ENCODE measurements at regions not wholly inside any gene's neighbourhood (a gene's known extent, or its start where the extent isn't known, plus 50 kb on each side); places are given as distances from the start of the nearest gene placed in this dataset.

DNA sequence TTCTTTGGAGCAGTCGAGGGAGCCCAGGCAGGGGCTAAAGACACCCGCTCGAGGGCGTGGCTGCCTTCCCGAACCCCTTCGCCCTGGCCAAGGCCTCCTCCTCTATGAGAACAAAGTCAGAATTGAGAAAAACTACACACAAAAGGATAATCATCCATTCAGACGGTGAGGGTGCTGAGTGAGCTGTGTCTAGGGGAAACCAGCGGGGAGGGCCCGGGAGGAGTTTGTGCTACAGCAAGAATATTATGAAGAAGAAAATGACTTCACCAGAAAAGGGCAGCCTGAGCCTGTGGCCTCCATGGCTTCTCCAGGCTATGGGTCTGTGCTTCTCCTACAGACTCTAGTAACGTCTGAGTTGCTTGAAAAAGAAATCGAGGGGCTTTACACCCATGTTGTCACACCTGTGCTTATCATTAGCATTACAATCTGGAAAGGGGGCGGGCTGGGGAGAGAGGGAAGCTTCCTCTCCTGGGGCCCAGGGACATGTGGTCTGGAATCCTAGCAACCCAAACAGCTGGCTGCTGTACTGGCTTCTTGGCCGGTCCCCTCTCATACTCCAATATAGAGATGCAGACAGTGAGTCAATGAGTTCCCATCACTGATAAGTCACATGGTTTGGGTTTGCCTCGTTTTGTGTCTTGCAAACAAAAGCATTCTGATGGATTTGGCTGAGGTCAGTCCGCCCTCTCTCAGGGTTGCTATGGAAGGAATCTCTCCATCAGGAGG lies 52.0 kb upstream of the ARL4C start:
- Histone ChIP-seq H3K9me3 (ENCODE audit: control insufficient read depth, low read depth, low read length) (no peaks in the 10 kb centered on the region), H4K91ac (ENCODE audit: insufficient read length, low read depth, low read length) (no peak overlapping the region), H4K5ac (ENCODE audit: insufficient read length, low read depth, low read length) (no peak overlapping the region), H3K14ac (ENCODE audit: insufficient read depth, low read length) (peak overlapping the region; percentile 63; the same call in 1 of the 2 replicates), H2BK5ac (ENCODE audit: insufficient read length, low read length) (no peak overlapping the region), H3K56ac (ENCODE audit: insufficient read length, low read depth, low read length) (no peak overlapping the region), H4K20me1 (ENCODE audit: control insufficient read depth, insufficient read depth, insufficient read length) (no peaks in the 10 kb centered on the region), H3K23me2 (ENCODE audit: insufficient read length, low read depth, low read length, poor library complexity, severe bottlenecking) (no peaks in the 10 kb centered on the region), H3K79me2 (ENCODE audit: insufficient read depth, low read length) (no peaks in the 10 kb centered on the region), H2AFZ (ENCODE audit: low read length) (no peak overlapping the region), H3T11ph (ENCODE audit: low read length) (no peak overlapping the region), H4K8ac (replicated peaks; ENCODE audit: insufficient read length, low read depth, low read length) (no peak overlapping the region), H2BK20ac (ENCODE audit: low read depth, low read length, poor library complexity, severe bottlenecking) (no peak overlapping the region), H3K9ac (ENCODE audit: extremely low read depth, insufficient read length, low read length) (no peak overlapping the region), H2BK12ac (ENCODE audit: insufficient read length, low read depth, low read length) (no peak overlapping the region), H3K4me2 (ENCODE audit: insufficient read depth, insufficient read length, low read length) (no peak overlapping the region), H3K79me1 (ENCODE audit: insufficient read depth, low read depth, low read length, poor library complexity, severe bottlenecking) (no peaks in the 10 kb centered on the region), H3K4ac (ENCODE audit: low read depth, low read length) (no peak overlapping the region), H2AK5ac (ENCODE audit: insufficient read length, low read length) (no peak overlapping the region), H3K27ac (ENCODE audit: insufficient read length, low read depth, low read length) (no peak overlapping the region), H3K4me1 (ENCODE audit: insufficient read depth, low read length) (peaks cover 27% of the 10 kb centered on the region), H3K18ac (ENCODE audit: insufficient read length, low read depth, low read length) (peak overlapping the region; percentile 75), H3K23ac (ENCODE audit: insufficient read length, low read depth, low read length) (no peak overlapping the region), H3K27me3 (ENCODE audit: insufficient read depth, low read length) (no peaks in the 10 kb centered on the region; the same call in 1 of the 2 replicates), H2BK15ac (ENCODE audit: low read depth, low read length) (no peak overlapping the region), H2BK120ac (ENCODE audit: low read depth, low read length, poor library complexity, severe bottlenecking) (no peak overlapping the region)
- Mint-ChIP-seq H3K4me1 (peaks cover 52 to 57% of the 10 kb centered on the region in 2 experiments), H3K36me3 (ENCODE audit: insufficient read depth in 1 of 3, low read depth in 3 of 3) (peaks cover 0 to 2% (median 0%) of the 10 kb centered on the region in 3 experiments; a peak in 2 of 7 replicates), H3K9me3 (no peaks in the 10 kb centered on the region; a peak in 2 of 5 replicates), H3K27me3 (ENCODE audit: low read depth) (peaks cover 15% of the 10 kb centered on the region), H3K27ac (peak overlapping the region; percentile 11 to 84 (median 49); a peak in 5 of 7 replicates), H3K4me3 (no peak overlapping the region; a peak in 3 of 5 replicates)
- TF ChIP-seq CTCF (conservative IDR thresholded peaks at IDR 0.05) = no peak
- peak; percentile 84 for DNase-seq
- no CpG with 5 or more reads among the region's 15 CpGs for WGBS (ENCODE audit: extremely low coverage, insufficient read length, low lambda C conversion rate)
